Thoracic aorta (tissue), 2 donors: ENCODE measurements at regions not wholly inside any gene's neighbourhood (a gene's known extent, or its start where the extent isn't known, plus 50 kb on each side); places are given as distances from the start of the nearest gene placed in this dataset.

ENCODE experiments used
- ATAC-seq: fragments of 150-250 bp; one replicate; pipeline ENCODE4 v1.8.0; 2017; ENCODE audit warnings: low read depth; ENCODE audit not compliant: insufficient number of reproducible peaks, low FRiP score
- DNase-seq: peaks from one replicate; pipeline ENCODE4 v3.0.0-alpha.2; 2020; ENCODE audit warnings: low spot score
- H3K27ac ChIP-seq, 2 donors: fragments of 200-600 bp; sonication (generic); 1 replicate in 1 of 2; 2 replicates in 1 of 2; pipeline ENCODE4 v1.5.1; 2016; ENCODE audit warnings: mild to moderate bottlenecking in 2 of 2, moderate library complexity in 2 of 2
- H3K27me3 ChIP-seq: fragments of 200-600 bp; sonication (generic); replicated peaks from 2 replicates; pipeline ENCODE4 v1.6.0; 2016; ENCODE audit warnings: mild to moderate bottlenecking; ENCODE audit not compliant: insufficient read depth
- H3K36me3 ChIP-seq: fragments of 200-600 bp; sonication (generic); one replicate; pipeline ENCODE4 v1.5.1; 2016
- H3K4me1 ChIP-seq, 2 donors: fragments of 200-600 bp; sonication (generic); 1 replicate in 1 of 2; 2 replicates in 1 of 2; pipeline versions ENCODE4 v1.5.1 to v1.6.0; 2016; ENCODE audit warnings: low read depth in 2 of 2, mild to moderate bottlenecking in 1 of 2; ENCODE audit not compliant: control insufficient read depth in 1 of 2
- H3K4me3 ChIP-seq: fragments of 200-600 bp; sonication (generic); 2 replicates; pipeline ENCODE4 v1.5.1; 2016; ENCODE audit warnings: mild to moderate bottlenecking
- H3K9me3 ChIP-seq: fragments of 200-600 bp; sonication (generic); 2 replicates; pipeline ENCODE4 v1.5.1; 2016
- CTCF ChIP-seq: fragments of 200-600 bp; sonication (generic); IDR thresholded peaks from one replicate; pipeline ENCODE4 v1.5.1; 2019; ENCODE audit warnings: antibody characterized with exemption

GRCh38 chrX:43008356-43008755 lies 230.4 kb upstream of the PPP1R2C start:
- Histone ChIP-seq H3K9me3 (no peaks in the 10 kb centered on the region), H3K4me1 (no peaks in the 10 kb centered on the region), H3K36me3 (no peaks in the 10 kb centered on the region), H3K27me3 (no peaks in the 10 kb centered on the region), H3K27ac (no peak overlapping the region), H3K4me3 (no peak overlapping the region)
- TF ChIP-seq CTCF, result no peak
- DNase-seq, result no peak
- ATAC-seq, result no peak

- H3K27me3 ChIP-seq, result no peaks in the 10 kb centered on the region
- H3K4me3 ChIP-seq, result no peak overlapping the region
- ATAC-seq, result no peak
- H3K36me3 ChIP-seq, result no peaks in the 10 kb centered on the region
- no peak for TF ChIP-seq CTCF
- no peak overlapping the region for H3K27ac ChIP-seq
- H3K9me3 ChIP-seq, result no peaks in the 10 kb centered on the region
- no peaks in the 10 kb centered on the region for H3K4me1 ChIP-seq
- no peak for DNase-seq
Observed at GRCh38 chrX:43016021-43016420, 238.1 kb upstream of the PPP1R2C start.

- ATAC-seq, result no peak
- H3K9me3 ChIP-seq, result no peaks in the 10 kb centered on the region
Observed at GRCh38 chrX:43018031-43018430, 240.1 kb upstream of the PPP1R2C start.

GRCh38 chrX:43019021-43019420 lies 241.1 kb upstream of the PPP1R2C start:
- no peaks in the 10 kb centered on the region for H3K4me1 ChIP-seq
- no peaks in the 10 kb centered on the region for H3K27me3 ChIP-seq
- no peak overlapping the region for H3K4me3 ChIP-seq
- no peaks in the 10 kb centered on the region for H3K9me3 ChIP-seq
- H3K27ac ChIP-seq, result no peak overlapping the region
- no peaks in the 10 kb centered on the region for H3K36me3 ChIP-seq
- DNase-seq (no peak), ATAC-seq (no peak)
- no peak for TF ChIP-seq CTCF

More at GRCh38 chrX:43018031-43018430, 240.1 kb upstream of the PPP1R2C start:
- no peak for TF ChIP-seq CTCF
- H3K27me3 ChIP-seq, result no peaks in the 10 kb centered on the region
- no peaks in the 10 kb centered on the region for H3K4me1 ChIP-seq
- H3K4me3 ChIP-seq, result no peak overlapping the region
- no peak overlapping the region for H3K27ac ChIP-seq
- DNase-seq, result no peak
- H3K36me3 ChIP-seq, result no peaks in the 10 kb centered on the region

GRCh38 chrX:43025806-43026315 lies 247.9 kb upstream of the PPP1R2C start:
- DNase-seq, result no peak
- Histone ChIP-seq H3K27me3 (no peaks in the 10 kb centered on the region), H3K4me1 (no peaks in the 10 kb centered on the region), H3K36me3 (no peaks in the 10 kb centered on the region), H3K4me3 (no peak overlapping the region), H3K27ac (no peak overlapping the region), H3K9me3 (no peaks in the 10 kb centered on the region)
- no peak for TF ChIP-seq CTCF
- ATAC-seq, result no peak
